CD4-positive, CD25-positive, alpha-beta regulatory T cell (primary cell): ENCODE measurements at regions not wholly inside any gene's neighbourhood (a gene's known extent, or its start where the extent isn't known, plus 50 kb on each side); places are given as distances from the start of the nearest gene placed in this dataset.

ENCODE experiments used
- ATAC-seq, 2 donors: fragments of 150-1000 bp; cut with Tn5 transposase; one replicate each; pipeline ENCODE4 v1.10.0; 2021; ENCODE audit warnings: low read depth in 2 of 2, moderate number of reproducible peaks in 2 of 2, moderate library complexity in 1 of 2
- DNase-seq, 3 donors: peaks; one replicate each; pipeline versions ENCODE4 v3.0.0 to v3.0.0-alpha.2; 2012 to 2022; ENCODE audit warnings: mixed read lengths in 1 of 3
- H3K27ac ChIP-seq: one replicate; pipeline ENCODE4 v1.7.0; 2013; ENCODE audit warnings: mild to moderate bottlenecking, low read length; ENCODE audit not compliant: insufficient read depth, poor library complexity, severe bottlenecking
- H3K27me3 ChIP-seq: one replicate; pipeline ENCODE4 v1.7.0; 2013; ENCODE audit warnings: low read length; ENCODE audit not compliant: control insufficient read depth, insufficient read depth
- H3K36me3 ChIP-seq: one replicate; pipeline ENCODE4 v1.7.0; 2013; ENCODE audit warnings: mild to moderate bottlenecking, low read length, moderate library complexity; ENCODE audit not compliant: control insufficient read depth, insufficient read depth
- H3K4me1 ChIP-seq: 2 replicates; pipeline ENCODE4 v1.7.0; 2013; ENCODE audit warnings: mild to moderate bottlenecking, low read length; ENCODE audit not compliant: insufficient read depth, control insufficient read depth, poor library complexity, severe bottlenecking
- H3K4me3 ChIP-seq: one replicate; pipeline ENCODE4 v1.7.0; 2013; ENCODE audit warnings: low read depth, mild to moderate bottlenecking, low read length, moderate library complexity
- H3K9me3 ChIP-seq, 2 experiments: 1 replicate in 1 of 2; 2 replicates in 1 of 2; pipeline ENCODE4 v1.7.0; 2013; ENCODE audit warnings: low read length in 2 of 2, mild to moderate bottlenecking in 1 of 2, moderate library complexity in 1 of 2; ENCODE audit not compliant: control insufficient read depth in 2 of 2
- H3K27ac Mint-ChIP-seq, 3 donors: one replicate each; pipeline ENCODE4 v1.8.0; 2020 to 2022; ENCODE audit warnings: mild to moderate bottlenecking in 3 of 3, mixed read lengths in 3 of 3, moderate library complexity in 2 of 3
- H3K27me3 Mint-ChIP-seq: one replicate; pipeline ENCODE4 v1.8.0; 2022; ENCODE audit warnings: mild to moderate bottlenecking, mixed read lengths
- H3K36me3 Mint-ChIP-seq: one replicate; pipeline ENCODE4 v1.8.0; 2020; ENCODE audit warnings: mixed read lengths
- H3K4me1 Mint-ChIP-seq, 4 donors: one replicate each; pipeline ENCODE4 v1.8.0; 2020 to 2022; ENCODE audit warnings: mixed read lengths in 4 of 4, mild to moderate bottlenecking in 1 of 4
- H3K4me3 Mint-ChIP-seq, 4 donors: one replicate each; pipeline ENCODE4 v1.8.0; 2020 to 2022; ENCODE audit warnings: mild to moderate bottlenecking in 4 of 4, mixed read lengths in 4 of 4, moderate library complexity in 3 of 4
- H3K9me3 Mint-ChIP-seq, 7 donors: one replicate each; pipeline ENCODE4 v1.8.0; 2020 to 2022; ENCODE audit warnings: mixed read lengths in 7 of 7, mild to moderate bottlenecking in 3 of 7, moderate library complexity in 2 of 7

DNA sequence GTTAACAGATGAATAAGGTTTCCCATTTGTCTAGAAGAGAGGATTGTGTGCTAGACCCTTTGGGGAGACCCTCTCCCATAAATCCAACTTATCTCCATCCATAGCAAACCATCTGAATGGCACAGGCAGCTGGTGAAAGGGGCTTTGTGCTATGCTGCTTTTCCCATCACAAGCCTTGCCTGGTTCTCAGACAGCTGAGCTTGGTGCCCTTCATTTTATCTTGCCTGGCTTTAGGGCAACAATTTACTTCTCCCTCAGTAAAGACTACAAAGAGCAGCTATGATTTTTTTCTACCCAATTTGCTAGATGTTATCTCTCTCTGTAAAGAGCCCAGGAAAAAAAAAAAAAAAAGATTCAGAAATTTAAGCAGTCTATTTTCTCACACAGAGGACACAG is 117.0 kb upstream of the COL21A1 start:
- no peaks in the 10 kb centered on the region for H3K4me1 Mint-ChIP-seq
- H3K9me3 Mint-ChIP-seq, result peaks cover 0 to 2% (median 0%) of the 10 kb centered on the region in 7 donors
- H3K4me3 ChIP-seq, result no peak overlapping the region
- H3K27me3 Mint-ChIP-seq, result peaks cover 4% of the 10 kb centered on the region
- H3K36me3 Mint-ChIP-seq, result no peaks in the 10 kb centered on the region
- H3K27ac ChIP-seq, result no peak overlapping the region
- H3K27me3 ChIP-seq, result no peaks in the 10 kb centered on the region
- H3K36me3 ChIP-seq, result no peaks in the 10 kb centered on the region
- H3K9me3 ChIP-seq, result no peaks in the 10 kb centered on the region
- DNase-seq (no peak), ATAC-seq (no peak)
- no peaks in the 10 kb centered on the region for H3K4me1 ChIP-seq
- H3K4me3 Mint-ChIP-seq, result no peak overlapping the region
- H3K27ac Mint-ChIP-seq, result no peak overlapping the region

DNA sequence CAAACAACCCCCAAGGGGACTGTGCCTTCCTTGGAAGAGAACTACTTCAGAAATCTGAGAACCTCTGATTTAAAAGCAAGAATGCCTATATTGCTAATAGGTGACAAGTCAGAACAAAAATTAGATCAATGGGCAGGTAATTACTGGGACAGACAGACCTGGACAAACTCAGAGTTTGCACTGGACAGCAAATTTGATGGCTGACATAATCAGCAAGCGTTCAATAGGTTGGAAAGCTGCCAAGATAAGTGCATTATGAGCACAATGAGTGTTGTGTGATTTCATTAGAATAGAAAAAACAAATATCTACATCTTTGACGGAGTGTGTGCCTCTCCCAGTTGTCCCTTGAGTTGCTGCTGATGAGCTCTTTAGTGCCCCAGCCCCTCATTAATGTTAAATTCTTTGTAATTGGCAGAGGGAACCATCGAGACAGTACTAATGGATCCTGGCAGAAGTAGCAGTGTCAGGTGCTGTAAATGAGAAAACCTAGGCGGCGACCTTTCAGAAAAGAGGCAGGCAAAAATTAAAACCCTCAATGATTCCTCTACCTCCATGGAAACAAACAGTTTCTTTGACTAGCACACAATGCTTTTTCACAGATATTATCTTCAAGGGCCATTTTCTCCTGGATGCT is 116.5 kb upstream of the COL21A1 start:
- Mint-ChIP-seq H3K36me3 (no peaks in the 10 kb centered on the region), H3K27ac (no peak overlapping the region), H3K9me3 (peaks cover 0 to 2% (median 0%) of the 10 kb centered on the region in 7 donors), H3K4me3 (no peak overlapping the region), H3K27me3 (peaks cover 4% of the 10 kb centered on the region), H3K4me1 (no peaks in the 10 kb centered on the region)
- no peaks in the 10 kb centered on the region for H3K36me3 ChIP-seq
- no peak for ATAC-seq
- no peak overlapping the region for H3K4me3 ChIP-seq
- H3K9me3 ChIP-seq, result no peaks in the 10 kb centered on the region
- H3K27ac ChIP-seq, result no peak overlapping the region
- no peak for DNase-seq
- H3K4me1 ChIP-seq, result no peaks in the 10 kb centered on the region
- no peaks in the 10 kb centered on the region for H3K27me3 ChIP-seq

DNA sequence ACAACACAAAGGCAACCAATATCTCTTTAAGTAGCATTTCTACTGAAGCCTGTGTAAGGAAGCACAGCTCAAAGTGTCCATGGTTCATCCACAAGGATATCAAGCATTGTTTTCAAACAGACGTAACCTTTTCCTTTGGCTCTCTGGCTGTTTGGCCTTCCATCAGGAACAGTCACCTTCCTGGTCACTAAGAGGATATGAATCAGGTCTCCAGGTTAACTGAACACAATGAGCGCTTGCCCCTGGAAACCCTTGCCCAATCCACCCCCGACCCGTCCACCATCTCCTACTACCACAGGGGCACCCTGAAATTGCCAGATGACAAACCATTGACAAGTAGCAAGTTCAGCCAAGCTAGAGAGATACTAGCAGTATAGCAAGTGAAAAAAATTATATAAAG is 114.4 kb upstream of the COL21A1 start:
- H3K4me1 Mint-ChIP-seq, result no peaks in the 10 kb centered on the region

DNA sequence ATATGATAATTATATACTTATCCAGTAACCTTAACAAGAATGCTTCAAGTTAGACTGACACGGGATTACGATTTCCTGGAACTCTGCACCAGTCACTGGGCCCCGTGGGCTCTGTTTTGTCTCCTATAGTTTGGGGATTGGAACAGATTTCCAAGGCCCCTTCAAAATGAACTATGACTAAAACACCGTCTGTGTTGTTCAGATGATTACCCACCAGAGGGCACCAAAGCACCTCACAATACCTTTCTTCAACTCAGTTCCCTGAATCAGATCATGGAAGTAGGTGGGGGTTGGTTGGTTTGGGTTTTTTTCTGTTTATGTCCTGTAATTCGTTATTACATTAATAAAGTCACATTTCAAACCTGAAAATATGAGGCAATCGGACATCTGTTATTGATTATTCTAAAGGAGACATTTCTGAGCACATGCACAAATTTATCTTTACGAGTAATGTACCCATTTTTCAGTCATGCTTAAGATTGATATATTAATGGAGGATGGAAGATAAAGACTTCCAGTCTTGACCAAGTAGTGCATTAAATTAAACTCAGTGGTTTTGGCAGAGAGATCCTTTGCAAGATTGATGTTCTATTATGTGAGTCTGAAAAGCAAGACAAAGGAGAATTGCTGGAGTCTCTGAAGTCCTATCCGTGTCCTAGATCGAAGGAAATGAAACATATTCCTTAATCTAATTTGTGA is 112.0 kb upstream of the COL21A1 start:
- Mint-ChIP-seq H3K27me3 (peaks cover 6% of the 10 kb centered on the region), H3K9me3 (no peaks in the 10 kb centered on the region), H3K4me3 (no peak overlapping the region), H3K4me1 (no peaks in the 10 kb centered on the region), H3K27ac (no peak overlapping the region), H3K36me3 (no peaks in the 10 kb centered on the region)
- peak; percentile 24 to 68 (median 52) for DNase-seq
- H3K27ac ChIP-seq, result no peak overlapping the region
- no peaks in the 10 kb centered on the region for H3K4me1 ChIP-seq
- no peaks in the 10 kb centered on the region for H3K9me3 ChIP-seq
- no peak overlapping the region for H3K4me3 ChIP-seq
- peak in 1 of 2 donors; percentile 56 for ATAC-seq
- no peaks in the 10 kb centered on the region for H3K27me3 ChIP-seq
- H3K36me3 ChIP-seq, result no peaks in the 10 kb centered on the region

More for the DNA sequence above, 114.4 kb upstream of the COL21A1 start:
- Mint-ChIP-seq H3K27ac (no peak overlapping the region), H3K36me3 (no peaks in the 10 kb centered on the region), H3K27me3 (peaks cover 4% of the 10 kb centered on the region), H3K9me3 (no peaks in the 10 kb centered on the region), H3K4me3 (no peak overlapping the region)
- Histone ChIP-seq H3K4me1 (no peaks in the 10 kb centered on the region), H3K27me3 (no peaks in the 10 kb centered on the region), H3K36me3 (no peaks in the 10 kb centered on the region), H3K4me3 (no peak overlapping the region), H3K9me3 (no peaks in the 10 kb centered on the region), H3K27ac (no peak overlapping the region)
- DNase-seq, result no peak
- ATAC-seq, result no peak

DNA sequence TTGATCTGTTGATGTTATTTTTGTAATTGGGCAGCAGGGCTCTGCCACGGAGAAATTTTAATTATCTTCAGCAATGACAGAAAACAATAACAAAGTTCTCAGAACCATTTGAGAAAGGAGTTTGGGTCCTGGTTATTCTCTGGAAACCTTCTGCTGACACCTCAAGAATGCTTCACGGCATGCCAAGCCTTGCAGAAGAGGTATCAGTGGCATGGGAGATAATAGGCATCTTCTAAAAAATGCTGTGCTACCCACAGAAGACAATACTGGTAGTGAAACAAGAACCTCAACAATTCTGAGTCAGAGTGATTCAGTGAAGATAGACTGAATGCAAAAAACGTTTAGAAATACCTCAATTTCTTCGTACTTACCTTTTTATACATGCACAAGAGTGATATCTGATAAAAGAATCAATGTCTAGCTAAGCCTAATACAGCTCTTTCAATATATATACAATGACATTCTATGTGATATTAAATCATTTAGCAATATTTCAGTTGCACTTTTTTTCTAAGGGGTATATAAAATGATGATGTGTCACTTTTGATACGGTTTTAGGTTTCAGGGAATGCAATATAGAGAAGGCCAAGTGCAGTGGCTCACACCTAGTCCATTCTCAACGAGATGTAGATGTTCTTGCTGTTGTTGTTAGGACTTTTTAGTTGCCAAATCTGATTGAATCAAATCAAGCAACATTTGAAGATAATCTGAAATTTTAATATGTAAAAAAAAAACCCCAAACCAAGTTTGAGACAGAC is 110.4 kb upstream of the COL21A1 start:
- H3K9me3 ChIP-seq, result no peaks in the 10 kb centered on the region
- no peak overlapping the region for H3K4me3 ChIP-seq
- H3K27ac ChIP-seq, result no peak overlapping the region
- H3K4me1 ChIP-seq, result no peaks in the 10 kb centered on the region
- Mint-ChIP-seq H3K4me3 (no peak overlapping the region), H3K27ac (no peak overlapping the region), H3K9me3 (peaks cover 0 to 3% (median 0%) of the 10 kb centered on the region in 7 donors), H3K27me3 (peaks cover 5% of the 10 kb centered on the region), H3K4me1 (no peaks in the 10 kb centered on the region), H3K36me3 (no peaks in the 10 kb centered on the region)
- H3K27me3 ChIP-seq, result no peaks in the 10 kb centered on the region
- no peaks in the 10 kb centered on the region for H3K36me3 ChIP-seq
- no peak for ATAC-seq
- no peak for DNase-seq

DNA sequence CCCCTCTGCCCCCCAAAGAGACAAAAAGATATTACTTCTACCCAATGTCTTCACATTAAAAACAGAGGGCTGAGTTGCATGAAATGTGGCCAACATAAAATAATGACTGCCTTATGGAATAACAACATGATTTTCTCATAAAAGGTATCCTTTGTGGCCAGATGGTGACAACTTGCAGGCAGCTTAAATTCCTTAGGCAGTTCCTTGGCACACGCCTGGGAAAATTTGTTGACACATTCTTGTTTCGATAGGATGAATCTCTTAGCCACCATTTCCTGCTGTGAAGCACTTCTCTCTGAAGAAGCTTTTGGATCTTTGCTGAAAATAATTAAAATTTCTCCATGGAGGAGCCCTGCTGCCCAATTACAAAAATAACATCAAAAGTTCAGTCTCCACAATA is 109.0 kb upstream of the COL21A1 start:
- no peaks in the 10 kb centered on the region for H3K27me3 ChIP-seq
- H3K27ac Mint-ChIP-seq, result no peak overlapping the region
- H3K36me3 Mint-ChIP-seq, result no peaks in the 10 kb centered on the region
- H3K9me3 ChIP-seq, result no peaks in the 10 kb centered on the region
- H3K27ac ChIP-seq, result no peak overlapping the region
- peaks cover 5% of the 10 kb centered on the region for H3K27me3 Mint-ChIP-seq
- no peaks in the 10 kb centered on the region for H3K4me1 Mint-ChIP-seq
- ATAC-seq, result no peak
- H3K4me1 ChIP-seq, result no peaks in the 10 kb centered on the region
- no peak overlapping the region for H3K4me3 Mint-ChIP-seq
- no peak overlapping the region for H3K4me3 ChIP-seq
- H3K9me3 Mint-ChIP-seq, result peaks cover 0 to 3% (median 0%) of the 10 kb centered on the region in 7 donors
- no peaks in the 10 kb centered on the region for H3K36me3 ChIP-seq
- no peak for DNase-seq

DNA sequence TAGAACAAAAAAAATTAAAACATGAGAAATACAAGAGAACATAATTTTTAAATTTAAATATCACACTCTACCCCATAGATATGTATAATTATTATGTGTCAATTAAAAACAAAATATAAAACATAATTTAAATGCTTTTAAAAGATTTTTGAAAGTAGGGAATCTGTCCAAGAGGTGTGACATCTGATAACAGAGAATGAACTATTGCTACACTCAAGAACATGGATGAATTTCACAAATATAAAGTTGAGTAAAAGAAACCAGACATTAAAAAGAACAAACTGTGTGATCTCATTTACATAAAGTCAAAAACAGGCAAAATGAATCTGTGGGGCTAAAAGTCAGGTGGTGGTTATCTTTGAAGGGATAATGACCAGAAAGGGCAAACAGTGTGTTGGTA is 106.5 kb upstream of the COL21A1 start:
- no peak overlapping the region for H3K4me3 Mint-ChIP-seq
- Histone ChIP-seq H3K27ac (no peak overlapping the region), H3K4me1 (no peaks in the 10 kb centered on the region), H3K4me3 (no peak overlapping the region), H3K9me3 (no peaks in the 10 kb centered on the region), H3K36me3 (no peaks in the 10 kb centered on the region), H3K27me3 (no peaks in the 10 kb centered on the region)
- ATAC-seq (no peak), DNase-seq (no peak)
- H3K36me3 Mint-ChIP-seq, result no peaks in the 10 kb centered on the region
- no peaks in the 10 kb centered on the region for H3K4me1 Mint-ChIP-seq
- peaks cover 12% of the 10 kb centered on the region for H3K27me3 Mint-ChIP-seq
- peaks cover 0 to 3% (median 0%) of the 10 kb centered on the region in 7 donors for H3K9me3 Mint-ChIP-seq
- H3K27ac Mint-ChIP-seq, result no peak overlapping the region
